K562 (cell line): ENCODE measurements at regions not wholly inside any gene's neighbourhood (a gene's known extent, or its start where the extent isn't known, plus 50 kb on each side); places are given as distances from the start of the nearest gene placed in this dataset.

Source experiments
- ATAC-seq: fragments of 200-7000 bp; cut with Tn5 transposase; 3 replicates; pipeline ENCODE4 v1.9.1; 2020; ENCODE audit warnings: moderate library complexity
- BruUV-seq: library from RNA; stranded (reverse); fragments of 400-500 nt; replicated peaks from 2 replicates; lab custom pipeline; 2021; lab: Mats Ljungman, UMichigan
- CTCF ChIA-PET: fragments of 300-600 bp; formaldehyde crosslinking; extraction: SDS; loops from one replicate; lab custom pipeline; 2021; ENCODE audit warnings: low intra/inter-chr PET ratio; lab: Yijun Ruan, JAX
- POLR2A ChIA-PET: fragments of 300-600, 350-650 bp; sonication (Branson Sonifier 250); formaldehyde crosslinking; extraction: SDS; loops from one replicate; lab custom pipeline; 2021; ENCODE audit warnings: antibody characterized with exemption, inconsistent platforms; lab: Yijun Ruan, JAX
- DNase-seq, 4 experiments: peaks; one replicate each; pipeline versions ENCODE4 v3.0.0 to v3.0.0-alpha.2; 2011 to 2018; ENCODE audit warnings: low spot score in 3 of 4, mixed read lengths in 3 of 4; ENCODE audit errors: extremely low read depth in 1 of 4
- FAIRE-seq: peaks from 2 replicates; lab custom pipeline; 2011; peaks lifted over from hg19 to GRCh38; lab: Jason Lieb, UNC
- H2AFZ ChIP-seq: 2 replicates; pipeline ENCODE4 v1.6.0; 2011; ENCODE audit warnings: low read depth, low read length, control low read depth, inconsistent platforms
- H3K27ac ChIP-seq: fragments of 200-600 bp; 3 replicates; pipeline ENCODE4 v1.8.0; 2011; ENCODE audit warnings: low read depth, mild to moderate bottlenecking, control low read depth, inconsistent platforms, low read length, moderate library complexity, mixed read lengths; ENCODE audit errors: extremely low read depth
- H3K27me3 ChIP-seq, 2 experiments: fragments of 300-600 bp in 1 of 2; 2 replicates in 1 of 2; 3 replicates in 1 of 2; pipeline versions ENCODE4 v1.6.0 to v1.8.0; 2011; ENCODE audit warnings: inconsistent platforms in 2 of 2, low read length in 2 of 2, mild to moderate bottlenecking in 1 of 2, mixed read lengths in 1 of 2, moderate library complexity in 1 of 2; ENCODE audit not compliant: control insufficient read depth in 2 of 2, insufficient read depth in 2 of 2
- H3K36me3 ChIP-seq: fragments of 300-600 bp; 3 replicates; pipeline ENCODE4 v1.8.0; 2011; ENCODE audit warnings: mild to moderate bottlenecking, low read length, inconsistent platforms; ENCODE audit not compliant: control insufficient read depth, insufficient read depth
- H3K4me1 ChIP-seq, 2 experiments: fragments of 200-600 bp in 1 of 2; replicated peaks in 1 of 2; 2 replicates in 1 of 2; 3 replicates in 1 of 2; pipeline versions ENCODE4 v1.5.1 to v1.8.0; 2011; ENCODE audit warnings: inconsistent platforms in 2 of 2, low read length in 2 of 2, mild to moderate bottlenecking in 1 of 2, mixed read lengths in 1 of 2, moderate library complexity in 1 of 2; ENCODE audit not compliant: control insufficient read depth in 2 of 2, insufficient read depth in 2 of 2
- H3K4me2 ChIP-seq: 2 replicates; pipeline ENCODE4 v1.6.1; 2011; ENCODE audit warnings: low read length, control low read depth, inconsistent platforms, mixed read lengths; ENCODE audit not compliant: insufficient read depth
- H3K4me3 ChIP-seq: fragments of 200-600 bp; sonication (generic), shearing (Covaris generic); 2 replicates; pipeline ENCODE4 v1.5.1; 2016; ENCODE audit warnings: control low read depth, inconsistent platforms
- H3K79me2 ChIP-seq: fragments of 200-600 bp; 3 replicates; pipeline ENCODE4 v1.8.0; 2011; ENCODE audit warnings: low read length, inconsistent platforms; ENCODE audit not compliant: control insufficient read depth, insufficient read depth
- H3K9ac ChIP-seq, 2 experiments: 2 replicates each; pipeline versions ENCODE4 v1.6.0 to v1.6.1; 2011; ENCODE audit warnings: low read depth in 2 of 2, low read length in 2 of 2, control low read depth in 1 of 2, inconsistent platforms in 1 of 2, mild to moderate bottlenecking in 1 of 2, mixed read lengths in 1 of 2; ENCODE audit not compliant: insufficient read depth in 1 of 2
- H3K9me1 ChIP-seq: one replicate; pipeline ENCODE4 v1.6.0; 2011; ENCODE audit warnings: inconsistent platforms, mild to moderate bottlenecking, low read length, moderate library complexity; ENCODE audit not compliant: control insufficient read depth, insufficient read depth
- H3K9me3 ChIP-seq: replicated peaks from 2 replicates; pipeline ENCODE4 v1.5.1; 2011; ENCODE audit warnings: low read depth, low read length, inconsistent platforms; ENCODE audit not compliant: control insufficient read depth, insufficient read depth
- H4K20me1 ChIP-seq: replicated peaks from 2 replicates; pipeline ENCODE4 v1.6.1; 2011; ENCODE audit warnings: low read length, inconsistent platforms, mixed read lengths; ENCODE audit not compliant: control insufficient read depth, insufficient read depth
- DIDO1 ChIP-seq: fragments of 450-650 bp; IDR thresholded peaks from 2 replicates; pipeline ENCODE4 v1.6.1; 2016; ENCODE audit warnings: low read depth, missing biosample characterization, missing genetic modification characterization
- FOSL1 ChIP-seq: fragments of 200-800 bp; sonication (Bioruptor generic); conservative IDR thresholded peaks from 2 replicates; pipeline ENCODE4 v1.6.1; 2016; ENCODE audit warnings: missing genetic modification characterization, missing compliant biosample characterization
- KAT2B ChIP-seq: IDR thresholded peaks from one replicate; pipeline ENCODE4 v1.6.1; 2012; ENCODE audit warnings: low read depth, mild to moderate bottlenecking, control low read depth, inconsistent platforms, low read length, moderate library complexity
- L3MBTL2 ChIP-seq: fragments of 450-650 bp; IDR thresholded peaks from 2 replicates; pipeline ENCODE4 v1.6.1; 2016; ENCODE audit warnings: mild to moderate bottlenecking, moderate library complexity
- RBM34 ChIP-seq: fragments of 200-400 bp; formaldehyde crosslinking; IDR thresholded peaks from 2 replicates; pipeline ENCODE4 v1.6.1; 2018; ENCODE audit warnings: low read length, borderline replicate concordance; ENCODE audit not compliant: insufficient read depth
- SIX5 ChIP-seq, 2 experiments: IDR thresholded peaks; 2 replicates each; pipeline ENCODE4 v1.6.1; 2011; ENCODE audit warnings: low read length in 2 of 2, borderline replicate concordance in 1 of 2, low read depth in 1 of 2, mild to moderate bottlenecking in 1 of 2, moderate library complexity in 1 of 2; ENCODE audit not compliant: insufficient read depth in 1 of 2
- TAF9B ChIP-seq: fragments of 450-650 bp; IDR thresholded peaks from 2 replicates; pipeline ENCODE4 v1.6.1; 2018; ENCODE audit warnings: mild to moderate bottlenecking; ENCODE audit not compliant: partially characterized antibody
- TEAD2 ChIP-seq: fragments of 450-650 bp; IDR thresholded peaks from 2 replicates; pipeline ENCODE4 v1.6.1; 2016; ENCODE audit warnings: missing genetic modification characterization, control low read depth, missing compliant biosample characterization
- THRAP3 ChIP-seq: fragments of 450-650 bp; IDR thresholded peaks from 2 replicates; pipeline ENCODE4 v1.6.1; 2016; ENCODE audit warnings: mild to moderate bottlenecking, inconsistent platforms, borderline replicate concordance
- ZNF253 ChIP-seq: fragments of 250-450 bp; sonication (Bioruptor Pico); conservative IDR thresholded peaks from 2 replicates; pipeline ENCODE4 v1.6.1; 2021; ENCODE audit warnings: mild to moderate bottlenecking
- WGBS: fragments of 100-300 bp; shearing (Covaris generic); methylation state at CpG from one replicate; pipeline ENCODE4 v1.1.6; 2016; ENCODE audit warnings: low coverage, mixed read lengths; ENCODE audit not compliant: insufficient coverage; ENCODE audit errors: missing lambda C conversion rate; 5-methylcytosine and 5-hydroxymethylcytosine counted together
- in situ Hi-C: fragments of 300-500 bp; cut with MboI; formaldehyde crosslinking; loops from 4 replicates; pipeline ENCODE4 v1.15.0; 2018; ENCODE audit warnings: inconsistent platforms, mixed read lengths
- intact Hi-C: fragments of 100-400 bp; cut with micrococcal nuclease; formaldehyde crosslinking; loops from 2 replicates; pipeline ENCODE4 v1.14.2; 2022
- TF ChIP-seq, protein P1 (sequence below): fragments of 450-650 bp; IDR thresholded peaks from 2 replicates; pipeline ENCODE4 v1.6.1; 2017; ENCODE audit warnings: mild to moderate bottlenecking, moderate library complexity
- TF ChIP-seq, protein P2 (sequence below): fragments of 250-450 bp; sonication (Bioruptor Pico); IDR thresholded peaks from 2 replicates; pipeline ENCODE4 v1.5.0; 2021
- TF ChIP-seq, protein P3 (sequence below): fragments of 450-650 bp; IDR thresholded peaks from 2 replicates; pipeline ENCODE4 v1.6.1; 2014; ENCODE audit warnings: low read depth, mild to moderate bottlenecking, moderate library complexity, borderline replicate concordance
- TF ChIP-seq, protein P4 (sequence below): sonication (generic); formaldehyde crosslinking; IDR thresholded peaks from 2 replicates; pipeline ENCODE4 v1.8.1; 2023; ENCODE audit warnings: missing genetic modification reagents, mild to moderate bottlenecking, borderline replicate concordance

DNA sequence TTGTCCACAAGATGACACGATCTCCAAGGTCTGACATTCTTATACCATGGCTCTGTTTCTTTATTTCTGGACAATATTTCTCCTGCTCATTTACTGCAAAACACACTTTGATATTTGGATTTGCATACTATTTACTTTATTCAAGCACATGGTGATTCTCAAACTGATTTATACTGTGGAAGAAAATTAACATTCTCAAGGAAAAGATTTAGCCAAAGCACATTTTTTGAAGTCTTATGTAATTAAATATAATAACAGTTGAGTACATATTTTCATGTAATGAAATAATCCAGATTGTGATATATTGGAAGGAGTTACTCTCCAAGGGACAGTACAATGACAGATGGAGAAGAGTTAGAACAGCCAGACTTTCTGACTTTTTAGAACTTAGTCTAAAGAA lies 155.8 kb upstream of the CT83 start (continued):
- TF ChIP-seq, protein P1, sequence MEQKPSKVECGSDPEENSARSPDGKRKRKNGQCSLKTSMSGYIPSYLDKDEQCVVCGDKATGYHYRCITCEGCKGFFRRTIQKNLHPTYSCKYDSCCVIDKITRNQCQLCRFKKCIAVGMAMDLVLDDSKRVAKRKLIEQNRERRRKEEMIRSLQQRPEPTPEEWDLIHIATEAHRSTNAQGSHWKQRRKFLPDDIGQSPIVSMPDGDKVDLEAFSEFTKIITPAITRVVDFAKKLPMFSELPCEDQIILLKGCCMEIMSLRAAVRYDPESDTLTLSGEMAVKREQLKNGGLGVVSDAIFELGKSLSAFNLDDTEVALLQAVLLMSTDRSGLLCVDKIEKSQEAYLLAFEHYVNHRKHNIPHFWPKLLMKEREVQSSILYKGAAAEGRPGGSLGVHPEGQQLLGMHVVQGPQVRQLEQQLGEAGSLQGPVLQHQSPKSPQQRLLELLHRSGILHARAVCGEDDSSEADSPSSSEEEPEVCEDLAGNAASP, result no peak
- TF ChIP-seq ZNF253 (CRISPR knock-in tag) (no peak), FOSL1 (tag) (no peak), L3MBTL2 (no peak)
- TF ChIP-seq, all 486 proteins: peak for 0

DNA sequence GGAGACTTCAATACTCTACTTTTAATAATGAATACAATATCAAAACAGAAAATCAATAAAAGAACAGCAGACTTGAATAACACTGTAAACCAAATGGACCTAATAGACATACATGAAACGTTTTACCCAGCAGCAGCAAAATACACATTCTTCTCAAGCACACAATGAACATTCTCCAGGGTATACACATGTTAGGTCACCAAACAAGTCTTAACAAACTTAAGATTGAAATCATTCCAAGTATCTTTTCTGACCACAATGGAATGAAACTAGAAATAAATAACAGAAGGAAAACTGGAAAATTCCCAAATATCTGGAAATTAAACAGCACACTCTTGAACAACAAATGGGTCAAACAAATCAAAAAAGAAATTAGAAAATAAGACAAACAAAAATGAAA lies 145.0 kb upstream of the CT83 start:
- ChIA-PET POLR2A (no interaction called here), CTCF (no interaction called here)
- H3K27ac ChIP-seq, result no peak overlapping the region
- no peak for ATAC-seq
- no peaks in the 10 kb centered on the region for H3K9me3 ChIP-seq
- intact Hi-C loops (no loop called here), in situ Hi-C loops (no loop called here)
- H2AFZ ChIP-seq, result no peak overlapping the region
- 0% methylated on average over 1 of the region's 1 CpG for WGBS
- no peaks in the 10 kb centered on the region for H3K36me3 ChIP-seq
- H3K9me1 ChIP-seq, result no peaks in the 10 kb centered on the region
- H3K4me3 ChIP-seq, result no peak overlapping the region
- H3K4me1 ChIP-seq, result no peaks in the 10 kb centered on the region
- no peaks in the 10 kb centered on the region for H3K79me2 ChIP-seq
- no peak overlapping the region for H3K9ac ChIP-seq
- no peak for FAIRE-seq
- BruUV-seq, result no TSS peak
- no peaks in the 10 kb centered on the region for H4K20me1 ChIP-seq
- no peak for DNase-seq
- H3K27me3 ChIP-seq, result no peaks in the 10 kb centered on the region
- no peak overlapping the region for H3K4me2 ChIP-seq
- no peak for TF ChIP-seq THRAP3
- TF ChIP-seq RBM34, result no peak
- TF ChIP-seq TAF9B, result no peak
- TF ChIP-seq TEAD2, result no peak
- TF ChIP-seq, protein P2, sequence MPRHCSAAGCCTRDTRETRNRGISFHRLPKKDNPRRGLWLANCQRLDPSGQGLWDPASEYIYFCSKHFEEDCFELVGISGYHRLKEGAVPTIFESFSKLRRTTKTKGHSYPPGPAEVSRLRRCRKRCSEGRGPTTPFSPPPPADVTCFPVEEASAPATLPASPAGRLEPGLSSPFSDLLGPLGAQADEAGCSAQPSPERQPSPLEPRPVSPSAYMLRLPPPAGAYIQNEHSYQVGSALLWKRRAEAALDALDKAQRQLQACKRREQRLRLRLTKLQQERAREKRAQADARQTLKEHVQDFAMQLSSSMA, result no peak
- TF ChIP-seq SIX5 (IDR thresholded peaks at IDR 0.05; ENCODE audit: borderline replicate concordance in 1 of 2, insufficient read depth in 1 of 2, low read depth in 1 of 2, low read length in 2 of 2), result no peak
- TF ChIP-seq KAT2B, result no peak
- TF ChIP-seq, protein P3, sequence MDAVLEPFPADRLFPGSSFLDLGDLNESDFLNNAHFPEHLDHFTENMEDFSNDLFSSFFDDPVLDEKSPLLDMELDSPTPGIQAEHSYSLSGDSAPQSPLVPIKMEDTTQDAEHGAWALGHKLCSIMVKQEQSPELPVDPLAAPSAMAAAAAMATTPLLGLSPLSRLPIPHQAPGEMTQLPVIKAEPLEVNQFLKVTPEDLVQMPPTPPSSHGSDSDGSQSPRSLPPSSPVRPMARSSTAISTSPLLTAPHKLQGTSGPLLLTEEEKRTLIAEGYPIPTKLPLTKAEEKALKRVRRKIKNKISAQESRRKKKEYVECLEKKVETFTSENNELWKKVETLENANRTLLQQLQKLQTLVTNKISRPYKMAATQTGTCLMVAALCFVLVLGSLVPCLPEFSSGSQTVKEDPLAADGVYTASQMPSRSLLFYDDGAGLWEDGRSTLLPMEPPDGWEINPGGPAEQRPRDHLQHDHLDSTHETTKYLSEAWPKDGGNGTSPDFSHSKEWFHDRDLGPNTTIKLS, result no peak
- TF ChIP-seq DIDO1 (tag), result no peak
- TF ChIP-seq, protein P4, sequence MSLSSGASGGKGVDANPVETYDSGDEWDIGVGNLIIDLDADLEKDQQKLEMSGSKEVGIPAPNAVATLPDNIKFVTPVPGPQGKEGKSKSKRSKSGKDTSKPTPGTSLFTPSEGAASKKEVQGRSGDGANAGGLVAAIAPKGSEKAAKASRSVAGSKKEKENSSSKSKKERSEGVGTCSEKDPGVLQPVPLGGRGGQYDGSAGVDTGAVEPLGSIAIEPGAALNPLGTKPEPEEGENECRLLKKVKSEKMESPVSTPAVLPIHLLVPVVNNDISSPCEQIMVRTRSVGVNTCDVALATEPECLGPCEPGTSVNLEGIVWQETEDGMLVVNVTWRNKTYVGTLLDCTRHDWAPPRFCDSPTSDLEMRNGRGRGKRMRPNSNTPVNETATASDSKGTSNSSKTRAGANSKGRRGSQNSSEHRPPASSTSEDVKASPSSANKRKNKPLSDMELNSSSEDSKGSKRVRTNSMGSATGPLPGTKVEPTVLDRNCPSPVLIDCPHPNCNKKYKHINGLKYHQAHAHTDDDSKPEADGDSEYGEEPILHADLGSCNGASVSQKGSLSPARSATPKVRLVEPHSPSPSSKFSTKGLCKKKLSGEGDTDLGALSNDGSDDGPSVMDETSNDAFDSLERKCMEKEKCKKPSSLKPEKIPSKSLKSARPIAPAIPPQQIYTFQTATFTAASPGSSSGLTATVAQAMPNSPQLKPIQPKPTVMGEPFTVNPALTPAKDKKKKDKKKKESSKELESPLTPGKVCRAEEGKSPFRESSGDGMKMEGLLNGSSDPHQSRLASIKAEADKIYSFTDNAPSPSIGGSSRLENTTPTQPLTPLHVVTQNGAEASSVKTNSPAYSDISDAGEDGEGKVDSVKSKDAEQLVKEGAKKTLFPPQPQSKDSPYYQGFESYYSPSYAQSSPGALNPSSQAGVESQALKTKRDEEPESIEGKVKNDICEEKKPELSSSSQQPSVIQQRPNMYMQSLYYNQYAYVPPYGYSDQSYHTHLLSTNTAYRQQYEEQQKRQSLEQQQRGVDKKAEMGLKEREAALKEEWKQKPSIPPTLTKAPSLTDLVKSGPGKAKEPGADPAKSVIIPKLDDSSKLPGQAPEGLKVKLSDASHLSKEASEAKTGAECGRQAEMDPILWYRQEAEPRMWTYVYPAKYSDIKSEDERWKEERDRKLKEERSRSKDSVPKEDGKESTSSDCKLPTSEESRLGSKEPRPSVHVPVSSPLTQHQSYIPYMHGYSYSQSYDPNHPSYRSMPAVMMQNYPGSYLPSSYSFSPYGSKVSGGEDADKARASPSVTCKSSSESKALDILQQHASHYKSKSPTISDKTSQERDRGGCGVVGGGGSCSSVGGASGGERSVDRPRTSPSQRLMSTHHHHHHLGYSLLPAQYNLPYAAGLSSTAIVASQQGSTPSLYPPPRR, result no peak
